ENCODE measurements at regions not wholly inside any gene's neighbourhood (a gene's known extent, or its start where the extent isn't known, plus 50 kb on each side); places are given as distances from the start of the nearest gene placed in this dataset.

DNA sequence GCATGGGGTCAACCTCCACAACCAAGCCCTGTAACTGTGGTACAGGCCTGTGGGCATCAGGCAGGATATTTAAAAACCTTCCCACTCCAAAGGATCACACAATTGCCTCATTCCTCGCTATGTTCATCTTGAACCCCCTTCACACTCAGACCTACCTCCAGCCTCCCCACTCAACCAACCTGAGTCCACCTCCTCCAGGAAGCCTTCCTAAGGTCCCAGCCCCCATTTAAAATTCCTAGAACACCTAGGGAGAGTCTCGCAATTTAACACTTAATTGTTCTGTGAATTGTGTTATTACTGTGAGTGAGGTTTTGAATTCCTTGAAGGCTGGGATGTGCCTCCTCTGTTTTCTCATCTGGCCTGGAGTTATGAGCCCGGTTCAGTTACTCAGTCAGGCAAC lies 93.1 kb upstream of the SMNDC1 start:
- TF ChIP-seq, protein P1, sequence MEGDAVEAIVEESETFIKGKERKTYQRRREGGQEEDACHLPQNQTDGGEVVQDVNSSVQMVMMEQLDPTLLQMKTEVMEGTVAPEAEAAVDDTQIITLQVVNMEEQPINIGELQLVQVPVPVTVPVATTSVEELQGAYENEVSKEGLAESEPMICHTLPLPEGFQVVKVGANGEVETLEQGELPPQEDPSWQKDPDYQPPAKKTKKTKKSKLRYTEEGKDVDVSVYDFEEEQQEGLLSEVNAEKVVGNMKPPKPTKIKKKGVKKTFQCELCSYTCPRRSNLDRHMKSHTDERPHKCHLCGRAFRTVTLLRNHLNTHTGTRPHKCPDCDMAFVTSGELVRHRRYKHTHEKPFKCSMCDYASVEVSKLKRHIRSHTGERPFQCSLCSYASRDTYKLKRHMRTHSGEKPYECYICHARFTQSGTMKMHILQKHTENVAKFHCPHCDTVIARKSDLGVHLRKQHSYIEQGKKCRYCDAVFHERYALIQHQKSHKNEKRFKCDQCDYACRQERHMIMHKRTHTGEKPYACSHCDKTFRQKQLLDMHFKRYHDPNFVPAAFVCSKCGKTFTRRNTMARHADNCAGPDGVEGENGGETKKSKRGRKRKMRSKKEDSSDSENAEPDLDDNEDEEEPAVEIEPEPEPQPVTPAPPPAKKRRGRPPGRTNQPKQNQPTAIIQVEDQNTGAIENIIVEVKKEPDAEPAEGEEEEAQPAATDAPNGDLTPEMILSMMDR (IDR thresholded peaks at IDR 0.05), result no peak
- TF ChIP-seq POLR2A (IDR thresholded peaks at IDR 0.05), result no peak
